Esophagus mucosa (tissue), 1 donor: ENCODE measurements at regions not wholly inside any gene's neighbourhood (a gene's known extent, or its start where the extent isn't known, plus 50 kb on each side); places are given as distances from the start of the nearest gene placed in this dataset.

Experiments
- ATAC-seq: fragments of 200-7000 bp; cut with Tn5 transposase; one replicate; pipeline ENCODE4 v1.9.1; 2020
- donor health status: DM: yes; HTN: yes; CAD: no.

GRCh38 chr3:55218577-55218976 is 268.5 kb downstream of the WNT5A start:
- no peak for ATAC-seq

- ATAC-seq: no peak
These were observed 279.4 kb downstream of the WNT5A start for GRCh38 chr3:55207744-55208143.

GRCh38 chr3:55205990-55206389 is 278.1 kb upstream of the LRTM1 start:
- no peak for ATAC-seq

GRCh38 chr3:55204417-55204816 is 276.6 kb upstream of the LRTM1 start:
- no peak for ATAC-seq

GRCh38 chr3:55203546-55203945 is 275.7 kb upstream of the LRTM1 start:
- ATAC-seq: no peak

GRCh38 chr3:55203006-55203405 is 275.1 kb upstream of the LRTM1 start:
- no peak for ATAC-seq

- ATAC-seq: no peak
These were observed 274.5 kb upstream of the LRTM1 start for GRCh38 chr3:55202326-55202725.

GRCh38 chr3:55201779-55202178 is 273.9 kb upstream of the LRTM1 start:
- no peak for ATAC-seq

GRCh38 chr3:55200906-55201305 is 273.0 kb upstream of the LRTM1 start:
- no peak for ATAC-seq

- no peak for ATAC-seq
These were observed 270.7 kb upstream of the LRTM1 start for GRCh38 chr3:55198554-55198953.

DNA sequence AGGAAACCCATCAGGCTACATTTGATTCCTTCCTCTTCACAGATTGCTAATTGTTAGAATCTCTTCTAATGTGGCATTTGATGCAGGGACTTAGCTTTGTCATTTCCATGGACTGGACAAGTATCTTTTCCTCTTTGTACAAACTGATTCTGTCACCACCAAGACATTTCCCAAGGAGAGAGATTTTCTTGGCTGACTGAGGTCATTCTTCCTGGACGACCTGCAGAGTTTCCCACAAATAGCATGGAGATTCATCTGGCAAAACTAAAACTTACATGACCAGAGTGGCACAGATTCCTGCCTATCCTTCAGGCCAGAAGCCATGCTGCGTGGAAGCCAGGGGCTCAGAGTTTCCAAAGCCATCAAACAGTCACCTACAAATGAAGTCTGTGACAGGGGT is 269.2 kb upstream of the LRTM1 start:
- no peak for ATAC-seq

- ATAC-seq: no peak
These were observed 268.6 kb upstream of the LRTM1 start for GRCh38 chr3:55196495-55196894.

DNA sequence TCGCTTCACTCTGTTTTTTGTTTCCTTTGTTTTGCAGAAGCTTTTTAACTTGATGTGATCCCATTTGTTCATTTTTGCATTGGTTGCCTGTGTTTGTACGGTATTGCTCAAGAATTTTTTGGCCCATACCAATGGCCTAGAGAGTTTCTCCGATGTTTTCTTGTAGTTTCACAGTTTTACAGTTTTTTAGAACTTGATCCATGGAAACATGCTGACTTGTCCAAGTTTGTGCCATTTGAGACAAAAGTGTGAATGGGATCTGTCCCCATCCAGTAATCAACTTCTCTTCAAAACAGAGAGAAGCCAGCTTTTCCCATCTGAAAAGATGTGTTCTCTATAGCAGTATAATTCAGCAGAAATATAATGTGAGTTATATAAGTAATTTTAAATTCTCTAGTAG is 266.5 kb upstream of the LRTM1 start:
- ATAC-seq: no peak

GRCh38 chr3:55191911-55192775 is 264.3 kb upstream of the LRTM1 start:
- ATAC-seq: no peak

DNA sequence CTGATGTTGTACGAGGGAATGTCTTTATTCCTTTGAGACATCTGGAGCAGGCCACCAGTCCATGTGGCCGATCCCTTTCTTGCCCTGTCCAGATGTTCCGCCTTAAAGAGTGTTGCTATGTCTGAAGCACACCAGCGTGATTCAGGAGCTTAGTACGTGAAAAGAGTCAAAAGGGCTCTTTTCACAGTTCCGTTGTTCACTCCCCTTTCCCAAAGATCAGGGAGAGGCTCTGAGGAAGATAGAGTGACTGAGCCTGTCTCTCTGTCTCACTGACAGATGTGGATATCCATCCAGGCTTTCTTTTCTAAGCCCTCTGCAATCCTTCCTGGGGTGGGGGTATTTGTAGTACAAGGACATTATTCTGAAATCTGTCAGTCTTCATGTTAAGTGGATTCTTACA is 262.5 kb upstream of the LRTM1 start:
- no peak for ATAC-seq

- no peak for ATAC-seq
These were observed 261.5 kb upstream of the LRTM1 start for GRCh38 chr3:55189359-55189801.

- no peak for ATAC-seq
These were observed 257.5 kb upstream of the LRTM1 start for GRCh38 chr3:55185380-55185779.

GRCh38 chr3:55183201-55183600 is 255.3 kb upstream of the LRTM1 start:
- ATAC-seq: no peak

DNA sequence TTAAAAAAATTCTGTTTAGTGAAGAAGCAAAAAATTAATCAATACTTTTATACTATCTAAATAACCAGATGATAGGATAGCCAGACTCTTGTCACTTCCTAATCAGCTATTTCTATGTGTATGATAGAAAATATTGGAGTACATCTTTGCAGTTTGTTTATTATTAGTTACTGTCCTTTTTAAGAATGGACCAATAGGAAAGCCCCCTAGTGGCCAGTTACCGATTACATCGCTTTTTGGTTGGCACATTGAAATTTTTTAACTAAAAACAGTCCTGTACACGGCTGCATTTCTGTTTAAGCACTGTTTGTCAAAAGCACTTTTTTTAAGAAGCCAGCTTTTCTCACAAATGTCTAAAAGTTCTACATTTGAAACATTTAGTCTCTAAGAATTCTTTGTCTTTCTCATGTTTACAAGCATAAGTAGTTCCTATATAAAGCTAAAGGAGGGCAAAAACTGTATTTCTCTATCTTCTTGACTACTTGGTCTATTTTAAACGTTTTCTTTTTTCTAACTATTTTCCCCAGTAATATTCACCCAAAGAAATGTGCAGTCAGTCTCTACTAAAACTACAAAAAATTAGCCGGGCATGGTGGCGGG is 253.2 kb upstream of the LRTM1 start:
- no peak for ATAC-seq

- no peak for ATAC-seq
These were observed 252.3 kb upstream of the LRTM1 start for GRCh38 chr3:55180161-55180560.

DNA sequence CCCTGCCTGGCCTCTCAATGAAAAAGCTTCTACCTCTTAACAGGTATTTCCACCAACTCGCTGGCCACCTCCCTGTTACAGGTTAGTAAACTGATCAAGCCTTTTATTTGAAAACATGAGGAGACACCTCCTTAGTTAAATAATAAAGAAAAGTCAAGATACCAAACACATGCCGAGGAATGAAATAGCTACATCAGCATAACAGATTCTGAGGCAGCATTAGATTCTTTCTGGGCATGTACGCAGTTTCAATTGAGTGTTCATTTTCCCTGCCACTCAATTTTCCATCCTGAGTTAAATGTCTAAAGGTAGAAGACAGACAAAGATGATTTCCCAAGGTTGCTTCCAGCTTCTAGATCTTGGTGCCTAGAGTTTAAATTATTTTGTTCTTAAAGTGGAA is 250.5 kb upstream of the LRTM1 start:
- ATAC-seq: no peak

- no peak for ATAC-seq
These were observed 249.9 kb upstream of the LRTM1 start for GRCh38 chr3:55177749-55178148.

- no peak for ATAC-seq
These were observed 247.6 kb upstream of the LRTM1 start for GRCh38 chr3:55175423-55175822.

DNA sequence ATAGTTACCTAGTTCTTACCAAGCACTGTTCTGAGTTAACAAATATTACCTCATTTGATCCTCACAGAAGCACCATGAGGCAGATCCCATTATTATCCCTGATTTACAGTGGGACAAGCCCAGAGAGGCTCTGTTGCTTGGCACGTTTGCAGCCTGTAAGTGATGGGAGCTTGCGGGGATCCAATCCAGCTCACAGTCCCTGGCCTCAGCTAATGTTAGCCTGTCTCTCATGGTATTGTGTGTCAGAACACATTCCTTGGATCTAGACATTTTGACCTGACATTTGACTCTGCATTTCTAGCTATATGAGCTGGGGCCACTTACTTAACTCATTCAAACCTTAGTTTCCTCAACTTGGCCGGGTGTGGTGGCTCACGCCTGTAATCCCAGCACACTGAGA is 246.9 kb upstream of the LRTM1 start:
- ATAC-seq: no peak
